GM10266 (cell line): ENCODE measurements at regions not wholly inside any gene's neighbourhood (a gene's known extent, or its start where the extent isn't known, plus 50 kb on each side); places are given as distances from the start of the nearest gene placed in this dataset.
"Not testable (repeated sequence)": the region's sequence is repeated elsewhere in the genome, so short reads cannot be mapped to it uniquely, and the experiment has no call there.

Experiments
- DNase-seq: peaks from one replicate; pipeline ENCODE4 v3.0.0; 2012; ENCODE audit errors: extremely low spot score
- CTCF ChIP-seq: IDR thresholded peaks from 2 replicates; pipeline ENCODE4 v1.5.1; 2012; ENCODE audit warnings: mild to moderate bottlenecking, low read depth; ENCODE audit not compliant: control insufficient read depth, insufficient read depth; ENCODE audit errors: missing control alignments

- DNase-seq = no peak
- TF ChIP-seq CTCF = no peak
These were observed 698.6 kb downstream of the LTN1 start for GRCh38 chr21:28294051-28294450.

GRCh38 chr21:28283641-28284490, 708.8 kb downstream of the LTN1 start:
- TF ChIP-seq CTCF = no peak
- DNase-seq = no peak

GRCh38 chr21:28282833-28283232, 709.8 kb downstream of the LTN1 start:
- TF ChIP-seq CTCF = no peak
- no peak for DNase-seq

GRCh38 chr21:28281357-28281756, 711.3 kb downstream of the LTN1 start:
- not testable (repeated sequence) for DNase-seq

GRCh38 chr21:28280611-28281010, 712.1 kb downstream of the LTN1 start:
- no peak for TF ChIP-seq CTCF
- no peak for DNase-seq

- no peak for DNase-seq
- no peak for TF ChIP-seq CTCF
These were observed 715.4 kb downstream of the LTN1 start for GRCh38 chr21:28277324-28277723.

- TF ChIP-seq CTCF = no peak
These were observed 720.2 kb downstream of the LTN1 start for GRCh38 chr21:28272272-28272992.

GRCh38 chr21:28269173-28269572, 723.5 kb downstream of the LTN1 start:
- DNase-seq = no peak
- TF ChIP-seq CTCF = no peak

More at GRCh38 chr21:28272272-28272992, 720.2 kb downstream of the LTN1 start:
- DNase-seq = no peak
